ENCODE measurements at regions not wholly inside any gene's neighbourhood (a gene's known extent, or its start where the extent isn't known, plus 50 kb on each side); places are given as distances from the start of the nearest gene placed in this dataset.

- in situ Hi-C loops (cut with MboI) = no loop called here
These were observed 334.9 kb upstream of the NR2F2 start for GRCh38 chr15:95995375-95996168.

GRCh38 chr15:95996494-95996893 lies 334.0 kb upstream of the NR2F2 start:
- Histone ChIP-seq H4K20me1 (ENCODE audit: insufficient read depth) (no peaks in the 10 kb centered on the region), H3K79me2 (ENCODE audit: insufficient read depth) (no peaks in the 10 kb centered on the region), H3K4me3 (no peak overlapping the region), H3K27ac (no peak overlapping the region), H3F3A (ENCODE audit: insufficient read depth) (peaks cover 11% of the 10 kb centered on the region; the same call in 1 of the 2 replicates), H3K9me2 (ENCODE audit: insufficient read depth) (no peaks in the 10 kb centered on the region), H3K27me3 (replicated peaks; ENCODE audit: insufficient read depth) (no peaks in the 10 kb centered on the region), H3K4me1 (ENCODE audit: insufficient read depth) (peaks cover 17% of the 10 kb centered on the region), H2AFZ (no peak overlapping the region), H3K9me3 (ENCODE audit: low read depth) (no peaks in the 10 kb centered on the region), H3K9ac (no peak overlapping the region), H3K4me2 (ENCODE audit: unreplicated experiment) (no peak overlapping the region), H3K36me3 (ENCODE audit: low read depth) (no peaks in the 10 kb centered on the region)
- TF ChIP-seq EZH2 (IDR thresholded peaks at IDR 0.05; ENCODE audit: insufficient read depth, poor library complexity, severe bottlenecking) (no peak), EZH2phosphoT487 (IDR thresholded peaks at IDR 0.05; ENCODE audit: insufficient read depth, low read depth) (no peak)
- in situ Hi-C loops (cut with MboI) = no loop called here
- 58 to 65% methylated on average over 4 of the region's 4 CpGs for WGBS, 2 experiments (ENCODE audit: low coverage in 1 of 2, low lambda C conversion rate in 2 of 2, missing lambda C conversion rate in 2 of 2)
- DNase-seq = no peak

More at GRCh38 chr15:95995375-95996168, 334.9 kb upstream of the NR2F2 start:
- no peaks in the 10 kb centered on the region for H3K36me3 ChIP-seq (ENCODE audit: low read depth)
- peak; percentile 63 for DNase-seq
- peaks cover 11% of the 10 kb centered on the region; the same call in 1 of the 2 replicates for H3F3A ChIP-seq (ENCODE audit: insufficient read depth)
- no peaks in the 10 kb centered on the region for H3K9me2 ChIP-seq (ENCODE audit: insufficient read depth)
- no peak overlapping the region for H3K4me2 ChIP-seq (ENCODE audit: unreplicated experiment)
- 59 to 60% methylated on average over 5 of the region's 5 CpGs for WGBS, 2 experiments (ENCODE audit: low coverage in 1 of 2, low lambda C conversion rate in 2 of 2, missing lambda C conversion rate in 2 of 2)
- no peaks in the 10 kb centered on the region for H3K9me3 ChIP-seq (ENCODE audit: low read depth)
- no peak for TF ChIP-seq EZH2 (IDR thresholded peaks at IDR 0.05; ENCODE audit: insufficient read depth, poor library complexity, severe bottlenecking)
- no peak for TF ChIP-seq EZH2phosphoT487 (IDR thresholded peaks at IDR 0.05; ENCODE audit: insufficient read depth, low read depth)
- H3K4me1 ChIP-seq (ENCODE audit: insufficient read depth) = peaks cover 17% of the 10 kb centered on the region
- H3K9ac ChIP-seq = no peak overlapping the region
- no peaks in the 10 kb centered on the region for H3K27me3 ChIP-seq (replicated peaks; ENCODE audit: insufficient read depth)
- no peak overlapping the region for H3K27ac ChIP-seq
- no peak overlapping the region for H3K4me3 ChIP-seq
- H3K79me2 ChIP-seq (ENCODE audit: insufficient read depth) = no peaks in the 10 kb centered on the region
- no peaks in the 10 kb centered on the region for H4K20me1 ChIP-seq (ENCODE audit: insufficient read depth)
- H2AFZ ChIP-seq = no peak overlapping the region

- no peaks in the 10 kb centered on the region for H3K9me3 ChIP-seq (ENCODE audit: low read depth)
- no peak for DNase-seq
- H3K9ac ChIP-seq = no peak overlapping the region
- H3K4me3 ChIP-seq = no peak overlapping the region
- peaks cover 13% of the 10 kb centered on the region for H3K4me1 ChIP-seq (ENCODE audit: insufficient read depth)
- H3K4me2 ChIP-seq (ENCODE audit: unreplicated experiment) = no peak overlapping the region
- no peaks in the 10 kb centered on the region for H4K20me1 ChIP-seq (ENCODE audit: insufficient read depth)
- no peaks in the 10 kb centered on the region for H3K27me3 ChIP-seq (replicated peaks; ENCODE audit: insufficient read depth)
- H3K79me2 ChIP-seq (ENCODE audit: insufficient read depth) = no peaks in the 10 kb centered on the region
- H3K27ac ChIP-seq = no peak overlapping the region
- H3K9me2 ChIP-seq (ENCODE audit: insufficient read depth) = no peaks in the 10 kb centered on the region
- in situ Hi-C loops (cut with MboI) = no loop called here
- H3F3A ChIP-seq (ENCODE audit: insufficient read depth) = peaks cover 9% of the 10 kb centered on the region; the same call in 1 of the 2 replicates
- no peaks in the 10 kb centered on the region for H3K36me3 ChIP-seq (ENCODE audit: low read depth)
- WGBS, 2 experiments (ENCODE audit: low coverage in 1 of 2, low lambda C conversion rate in 2 of 2, missing lambda C conversion rate in 2 of 2) = 58 to 61% methylated on average over 4 of the region's 4 CpGs
- no peak overlapping the region for H2AFZ ChIP-seq
- no peak for TF ChIP-seq EZH2phosphoT487 (IDR thresholded peaks at IDR 0.05; ENCODE audit: insufficient read depth, low read depth)
- no peak for TF ChIP-seq EZH2 (IDR thresholded peaks at IDR 0.05; ENCODE audit: insufficient read depth, poor library complexity, severe bottlenecking)
These were observed 331.6 kb upstream of the NR2F2 start for GRCh38 chr15:95998935-95999334.

GRCh38 chr15:96002890-96003859 lies 327.3 kb upstream of the NR2F2 start:
- Histone ChIP-seq H3K27me3 (replicated peaks; ENCODE audit: insufficient read depth) (no peaks in the 10 kb centered on the region), H3K9ac (no peak overlapping the region), H3K9me3 (ENCODE audit: low read depth) (no peaks in the 10 kb centered on the region), H2AFZ (no peak overlapping the region), H3K4me3 (no peak overlapping the region), H3K36me3 (ENCODE audit: low read depth) (no peaks in the 10 kb centered on the region), H3K27ac (no peak overlapping the region), H3F3A (ENCODE audit: insufficient read depth) (no peaks in the 10 kb centered on the region), H3K4me1 (ENCODE audit: insufficient read depth) (no peaks in the 10 kb centered on the region), H4K20me1 (ENCODE audit: insufficient read depth) (no peaks in the 10 kb centered on the region), H3K9me2 (ENCODE audit: insufficient read depth) (no peaks in the 10 kb centered on the region), H3K4me2 (ENCODE audit: unreplicated experiment) (no peak overlapping the region), H3K79me2 (ENCODE audit: insufficient read depth) (no peaks in the 10 kb centered on the region)
- DNase-seq = no peak
- WGBS, 2 experiments (ENCODE audit: low coverage in 1 of 2, low lambda C conversion rate in 2 of 2, missing lambda C conversion rate in 2 of 2) = 63 to 64% methylated on average over 5 of the region's 5 CpGs
- TF ChIP-seq EZH2 (IDR thresholded peaks at IDR 0.05; ENCODE audit: insufficient read depth, poor library complexity, severe bottlenecking) (no peak), EZH2phosphoT487 (IDR thresholded peaks at IDR 0.05; ENCODE audit: insufficient read depth, low read depth) (no peak)
- in situ Hi-C loops (cut with MboI) = no loop called here

All from GM23248 (cell line).